IMR-90 (cell line): ENCODE measurements at regions not wholly inside any gene's neighbourhood (a gene's known extent, or its start where the extent isn't known, plus 50 kb on each side); places are given as distances from the start of the nearest gene placed in this dataset.

Experiments used
- ATAC-seq: fragments of 200-7000 bp; cut with Tn5 transposase; 2 replicates; pipeline ENCODE4 v1.9.1; 2020; ENCODE audit warnings: low read depth, mild to moderate bottlenecking, moderate library complexity
- BruUV-seq: library from RNA; stranded (reverse); fragments of 400-500 nt; replicated peaks from 2 replicates; lab custom pipeline; 2021; lab: Mats Ljungman, UMichigan
- CTCF ChIA-PET: fragments of 300-600 bp; formaldehyde crosslinking; extraction: SDS; loops from one replicate; lab custom pipeline; 2021; ENCODE audit warnings: antibody characterized with exemption; lab: Yijun Ruan, JAX
- POLR2A ChIA-PET: fragments of 300-600 bp; sonication (Branson Sonifier 250); formaldehyde crosslinking; loops from one replicate; lab custom pipeline; 2022; ENCODE audit warnings: antibody characterized with exemption; ENCODE audit not compliant: unreplicated experiment; lab: Charles Lee
- DNase-seq: peaks from one replicate; pipeline ENCODE4 v3.0.0; 2013
- H2AFZ ChIP-seq: replicated peaks from 2 replicates; pipeline ENCODE3; 2013; ENCODE audit warnings: low read length, mild to moderate bottlenecking; ENCODE audit not compliant: poor library complexity
- H2AK5ac ChIP-seq: 2 replicates; pipeline ENCODE4 v1.6.1; 2013; ENCODE audit warnings: low read depth, low read length, inconsistent platforms
- H2AK9ac ChIP-seq: replicated peaks from 2 replicates; pipeline ENCODE3; 2013; ENCODE audit warnings: mild to moderate bottlenecking, low read depth, low read length, moderate library complexity; ENCODE audit not compliant: poor library complexity
- H2BK120ac ChIP-seq: 2 replicates; pipeline ENCODE4 v1.6.1; 2013; ENCODE audit warnings: low read depth, low read length, inconsistent platforms
- H2BK15ac ChIP-seq: 3 replicates; pipeline ENCODE4 v1.6.1; 2013; ENCODE audit warnings: low read depth, low read length, inconsistent platforms
- H2BK20ac ChIP-seq: 2 replicates; pipeline ENCODE4 v1.6.1; 2013; ENCODE audit warnings: low read depth, mild to moderate bottlenecking, inconsistent platforms, low read length, moderate library complexity
- H2BK5ac ChIP-seq: 2 replicates; pipeline ENCODE4 v1.6.1; 2013; ENCODE audit warnings: mild to moderate bottlenecking, low read depth, low read length, inconsistent platforms; ENCODE audit not compliant: poor library complexity, severe bottlenecking
- H3K14ac ChIP-seq: replicated peaks from 2 replicates; pipeline ENCODE4 v1.6.1; 2013; ENCODE audit warnings: low read depth, low read length, inconsistent platforms
- H3K18ac ChIP-seq: 2 replicates; pipeline ENCODE4 v1.6.1; 2013; ENCODE audit warnings: low read depth, low read length, control low read depth
- H3K23ac ChIP-seq: 2 replicates; pipeline ENCODE4 v1.6.1; 2013; ENCODE audit warnings: low read depth, low read length, inconsistent platforms
- H3K27ac ChIP-seq: 2 replicates; pipeline ENCODE4 v1.5.1; 2013; ENCODE audit warnings: mild to moderate bottlenecking, control low read depth, low read length; ENCODE audit not compliant: insufficient read depth
- H3K27me3 ChIP-seq: 2 replicates; pipeline ENCODE4 v1.6.1; 2013; ENCODE audit warnings: low read length; ENCODE audit not compliant: control insufficient read depth, insufficient read depth
- H3K36me3 ChIP-seq: 2 replicates; pipeline ENCODE4 v1.6.1; 2013; ENCODE audit warnings: low read length, mixed read lengths; ENCODE audit not compliant: control insufficient read depth, insufficient read depth
- H3K4ac ChIP-seq: 2 replicates; pipeline ENCODE4 v1.6.1; 2013; ENCODE audit warnings: low read depth, low read length, inconsistent platforms
- H3K4me1 ChIP-seq: 2 replicates; pipeline ENCODE4 v1.6.1; 2013; ENCODE audit warnings: low read length, mixed read lengths; ENCODE audit not compliant: control insufficient read depth, insufficient read depth
- H3K4me2 ChIP-seq: 2 replicates; pipeline ENCODE4 v1.6.1; 2013; ENCODE audit warnings: low read depth, mild to moderate bottlenecking, control low read depth, low read length, moderate library complexity
- H3K4me3 ChIP-seq: 2 replicates; pipeline ENCODE4 v1.5.1; 2013; ENCODE audit warnings: low read depth, mild to moderate bottlenecking, control low read depth, low read length, moderate library complexity; ENCODE audit not compliant: insufficient read depth
- H3K56ac ChIP-seq: 2 replicates; pipeline ENCODE4 v1.6.1; 2013; ENCODE audit warnings: low read length, inconsistent platforms; ENCODE audit not compliant: insufficient read depth; ENCODE audit errors: extremely low read depth
- H3K79me1 ChIP-seq, 2 experiments: 2 replicates each; pipeline ENCODE4 v1.6.1; 2013; ENCODE audit warnings: low read length in 2 of 2, inconsistent platforms in 1 of 2, low read depth in 1 of 2
- H3K9ac ChIP-seq: 2 replicates; pipeline ENCODE4 v1.6.1; 2013; ENCODE audit warnings: low read depth, low read length, control low read depth
- H3K9me1 ChIP-seq: 2 replicates; pipeline ENCODE4 v1.6.1; 2013; ENCODE audit warnings: low read length, inconsistent platforms; ENCODE audit not compliant: insufficient read depth
- H3K9me3 ChIP-seq: 2 replicates; pipeline ENCODE4 v1.6.1; 2013; ENCODE audit warnings: low read length; ENCODE audit not compliant: control insufficient read depth, insufficient read depth
- H4K20me1 ChIP-seq: 2 replicates; pipeline ENCODE4 v1.6.1; 2013; ENCODE audit warnings: low read length, inconsistent platforms; ENCODE audit not compliant: insufficient read depth
- H4K5ac ChIP-seq: 2 replicates; pipeline ENCODE4 v1.6.1; 2013; ENCODE audit warnings: mild to moderate bottlenecking, low read depth, low read length, control low read depth
- H4K8ac ChIP-seq, 2 experiments: 2 replicates each; pipeline ENCODE4 v1.6.1; 2013; ENCODE audit warnings: low read depth in 2 of 2, low read length in 2 of 2, control low read depth in 1 of 2, inconsistent platforms in 1 of 2
- H4K91ac ChIP-seq: 2 replicates; pipeline ENCODE4 v1.6.1; 2013; ENCODE audit warnings: low read depth, low read length, inconsistent platforms; ENCODE audit not compliant: insufficient read depth
- BHLHE40 ChIP-seq: fragments of 150-350 bp; IDR thresholded peaks from 2 replicates; pipeline ENCODE4 v1.6.1; 2016; ENCODE audit warnings: mild to moderate bottlenecking, low read depth, low read length
- CEBPB ChIP-seq: IDR thresholded peaks from 2 replicates; pipeline ENCODE4 v1.6.1; 2012; ENCODE audit warnings: low read depth, low read length, improper control_type of control experiment
- CHD1 ChIP-seq: IDR thresholded peaks from 2 replicates; pipeline ENCODE4 v1.6.1; 2012; ENCODE audit warnings: low read depth, low read length, improper control_type of control experiment
- FOS ChIP-seq: fragments of 150-350 bp; IDR thresholded peaks from 2 replicates; pipeline ENCODE4 v1.6.1; 2016; ENCODE audit warnings: low read depth, low read length
- MAFK ChIP-seq: IDR thresholded peaks from 2 replicates; pipeline ENCODE4 v1.6.1; 2012; ENCODE audit warnings: low read depth, low read length, improper control_type of control experiment
- MAZ ChIP-seq: IDR thresholded peaks from 2 replicates; pipeline ENCODE4 v1.6.1; 2012; ENCODE audit warnings: low read depth, mild to moderate bottlenecking, low read length, improper control_type of control experiment, moderate library complexity, borderline replicate concordance
- MXI1 ChIP-seq: IDR thresholded peaks from 2 replicates; pipeline ENCODE4 v1.6.1; 2012; ENCODE audit warnings: low read depth, mild to moderate bottlenecking, low read length, moderate library complexity, borderline replicate concordance
- NFE2L2 ChIP-seq: fragments of 150-350 bp; IDR thresholded peaks from 2 replicates; pipeline ENCODE4 v1.6.1; 2016; ENCODE audit warnings: low read depth, mild to moderate bottlenecking, low read length
- POLR2A ChIP-seq: IDR thresholded peaks from 2 replicates; pipeline ENCODE4 v1.6.1; 2012; ENCODE audit warnings: mild to moderate bottlenecking, low read depth, low read length
- RAD21 ChIP-seq: IDR thresholded peaks from 2 replicates; pipeline ENCODE4 v1.6.1; 2012; ENCODE audit warnings: low read length, improper control_type of control experiment
- RCOR1 ChIP-seq: IDR thresholded peaks from 2 replicates; pipeline ENCODE4 v1.6.1; 2012; ENCODE audit warnings: mild to moderate bottlenecking, low read length, improper control_type of control experiment; ENCODE audit not compliant: insufficient replicate concordance
- SMC3 ChIP-seq: fragments of 150-350 bp; IDR thresholded peaks from 2 replicates; pipeline ENCODE4 v1.6.1; 2016; ENCODE audit warnings: low read depth, mild to moderate bottlenecking, antibody characterized with exemption, low read length, moderate library complexity
- WGBS, 2 experiments: methylation state at CpG; one replicate each; pipeline versions ENCODE4 v1.1.5 to v1.1.7; 2013; ENCODE audit warnings: missing lambda C conversion rate in 2 of 2; ENCODE audit not compliant: insufficient read length in 1 of 2; ENCODE audit errors: extremely low coverage in 2 of 2; 5-methylcytosine and 5-hydroxymethylcytosine counted together
- dilution Hi-C: fragments of 300-500 bp; cut with HindIII; formaldehyde crosslinking; loops from one replicate; pipeline ENCODE4 v1.14.3; 2018; ENCODE audit warnings: low sequenced_read_pairs; ENCODE audit not compliant: unreplicated experiment
- in situ Hi-C: fragments of 300-500 bp; cut with MboI; formaldehyde crosslinking; loops from 3 replicates; pipeline ENCODE4 v1.14.3; 2019; ENCODE audit warnings: low sequenced_read_pairs, inconsistent platforms, mixed read lengths
- intact Hi-C: fragments of 100-400 bp; cut with micrococcal nuclease; formaldehyde crosslinking; loops from 2 replicates; pipeline ENCODE4 v1.10.0; 2022
- TF ChIP-seq, protein P1 (sequence below): conservative IDR thresholded peaks from 2 replicates; pipeline ENCODE4 v1.5.1; 2012; ENCODE audit warnings: mild to moderate bottlenecking, low read depth, low read length, improper control_type of control experiment
- TF ChIP-seq, protein P2 (sequence below): fragments of 150-350 bp; IDR thresholded peaks from 2 replicates; pipeline ENCODE4 v1.6.1; 2016; ENCODE audit warnings: low read depth, mild to moderate bottlenecking, low read length, moderate library complexity, borderline replicate concordance
- TF ChIP-seq, protein P3 (sequence below): fragments of 150-350 bp; IDR thresholded peaks from 2 replicates; pipeline ENCODE4 v1.6.1; 2017; ENCODE audit warnings: mild to moderate bottlenecking, antibody characterized with exemption, low read length, low read depth

DNA sequence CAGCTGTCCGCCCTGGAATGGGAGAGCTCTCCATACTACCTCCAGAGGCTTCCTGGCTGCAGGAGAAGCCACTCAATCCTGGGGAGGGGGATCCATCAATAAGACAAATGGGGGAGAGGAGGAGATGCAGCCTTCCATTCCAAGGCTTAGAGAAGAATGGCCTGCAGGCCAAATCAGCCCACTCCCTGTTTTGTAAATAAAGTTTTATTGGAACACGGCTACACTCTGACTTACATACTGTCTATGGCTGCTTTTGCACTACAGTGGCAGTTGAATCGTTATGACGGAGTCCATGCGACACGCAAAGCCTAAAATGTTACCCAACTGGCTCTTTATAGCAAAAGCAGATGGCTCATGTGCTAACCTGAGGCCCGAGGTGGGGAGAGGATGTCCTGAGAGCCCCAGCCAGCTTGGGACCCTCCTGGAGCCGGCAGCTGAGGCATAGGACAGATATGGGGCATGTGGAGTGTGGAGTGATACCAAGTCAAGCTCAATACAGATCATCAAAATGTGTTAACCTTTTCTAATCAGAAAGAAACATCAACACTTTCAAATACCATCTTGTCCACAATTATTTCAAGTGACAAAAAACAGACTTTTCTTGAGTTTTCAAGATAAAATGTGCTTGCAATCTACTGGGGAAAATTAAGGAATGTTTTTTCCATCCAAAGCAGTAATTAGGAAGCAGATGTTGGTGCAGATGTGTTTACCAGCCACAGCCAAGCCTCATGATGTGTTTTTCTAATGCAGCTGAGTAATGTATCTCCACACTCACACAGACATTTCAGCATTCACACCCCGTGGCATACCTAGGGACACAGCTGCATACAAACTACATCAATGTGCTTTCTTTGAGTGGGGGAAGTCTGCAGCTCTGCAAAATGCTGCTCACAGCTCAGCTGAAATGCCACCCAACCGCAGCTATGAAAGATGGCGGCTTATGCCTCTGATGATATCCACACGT, 181.6 kb downstream of the SHANK2 start:
- BruUV-seq = no TSS peak
- H2BK5ac ChIP-seq = no peak overlapping the region
- no peaks in the 10 kb centered on the region for H3K27me3 ChIP-seq
- H3K4me2 ChIP-seq = no peak overlapping the region
- dilution Hi-C loops = no loop called here
- ChIA-PET CTCF (no interaction called here), POLR2A (no interaction called here)
- no peak overlapping the region for H4K8ac ChIP-seq
- no peak overlapping the region for H3K9ac ChIP-seq
- DNase-seq = no peak
- no peak overlapping the region for H3K14ac ChIP-seq
- intact Hi-C loops = no loop called here
- H3K4ac ChIP-seq = no peak overlapping the region
- H2AK9ac ChIP-seq = no peak overlapping the region
- no peak overlapping the region for H2AK5ac ChIP-seq
- H3K4me1 ChIP-seq = no peaks in the 10 kb centered on the region
- H2BK120ac ChIP-seq = no peak overlapping the region
- H4K91ac ChIP-seq = no peak overlapping the region
- no peaks in the 10 kb centered on the region; the same call in 1 of the 2 replicates for H3K9me3 ChIP-seq
- peaks cover 3% of the 10 kb centered on the region; the same call in 1 of the 2 replicates for H3K36me3 ChIP-seq
- ATAC-seq = no peak
- no CpG with 5 or more reads among the region's 12 CpGs for WGBS, 2 experiments
- no peak overlapping the region for H3K4me3 ChIP-seq
- in situ Hi-C loops = no loop called here
- no peaks in the 10 kb centered on the region for H3K9me1 ChIP-seq
- H3K27ac ChIP-seq = no peak overlapping the region
- no peak overlapping the region for H3K56ac ChIP-seq
- no peak overlapping the region for H2BK20ac ChIP-seq
- H4K5ac ChIP-seq = no peak overlapping the region
- no peaks in the 10 kb centered on the region for H3K79me1 ChIP-seq
- no peak overlapping the region for H3K23ac ChIP-seq
- no peak overlapping the region for H2AFZ ChIP-seq
- no peaks in the 10 kb centered on the region; the same call in none of the 2 replicates for H4K20me1 ChIP-seq
- no peak overlapping the region for H2BK15ac ChIP-seq
- H3K18ac ChIP-seq = no peak overlapping the region
- TF ChIP-seq FOS (no peak), BHLHE40 (no peak), NFE2L2 (no peak), CHD1 (no peak), CEBPB (no peak), SMC3 (no peak), MAZ (no peak), POLR2A (no peak), MAFK (no peak), RCOR1 (no peak), RAD21 (no peak), MXI1 (no peak)
- TF ChIP-seq, protein P1, sequence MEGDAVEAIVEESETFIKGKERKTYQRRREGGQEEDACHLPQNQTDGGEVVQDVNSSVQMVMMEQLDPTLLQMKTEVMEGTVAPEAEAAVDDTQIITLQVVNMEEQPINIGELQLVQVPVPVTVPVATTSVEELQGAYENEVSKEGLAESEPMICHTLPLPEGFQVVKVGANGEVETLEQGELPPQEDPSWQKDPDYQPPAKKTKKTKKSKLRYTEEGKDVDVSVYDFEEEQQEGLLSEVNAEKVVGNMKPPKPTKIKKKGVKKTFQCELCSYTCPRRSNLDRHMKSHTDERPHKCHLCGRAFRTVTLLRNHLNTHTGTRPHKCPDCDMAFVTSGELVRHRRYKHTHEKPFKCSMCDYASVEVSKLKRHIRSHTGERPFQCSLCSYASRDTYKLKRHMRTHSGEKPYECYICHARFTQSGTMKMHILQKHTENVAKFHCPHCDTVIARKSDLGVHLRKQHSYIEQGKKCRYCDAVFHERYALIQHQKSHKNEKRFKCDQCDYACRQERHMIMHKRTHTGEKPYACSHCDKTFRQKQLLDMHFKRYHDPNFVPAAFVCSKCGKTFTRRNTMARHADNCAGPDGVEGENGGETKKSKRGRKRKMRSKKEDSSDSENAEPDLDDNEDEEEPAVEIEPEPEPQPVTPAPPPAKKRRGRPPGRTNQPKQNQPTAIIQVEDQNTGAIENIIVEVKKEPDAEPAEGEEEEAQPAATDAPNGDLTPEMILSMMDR = no peak
- TF ChIP-seq, protein P2, sequence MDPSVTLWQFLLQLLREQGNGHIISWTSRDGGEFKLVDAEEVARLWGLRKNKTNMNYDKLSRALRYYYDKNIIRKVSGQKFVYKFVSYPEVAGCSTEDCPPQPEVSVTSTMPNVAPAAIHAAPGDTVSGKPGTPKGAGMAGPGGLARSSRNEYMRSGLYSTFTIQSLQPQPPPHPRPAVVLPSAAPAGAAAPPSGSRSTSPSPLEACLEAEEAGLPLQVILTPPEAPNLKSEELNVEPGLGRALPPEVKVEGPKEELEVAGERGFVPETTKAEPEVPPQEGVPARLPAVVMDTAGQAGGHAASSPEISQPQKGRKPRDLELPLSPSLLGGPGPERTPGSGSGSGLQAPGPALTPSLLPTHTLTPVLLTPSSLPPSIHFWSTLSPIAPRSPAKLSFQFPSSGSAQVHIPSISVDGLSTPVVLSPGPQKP = no peak
- TF ChIP-seq, protein P3, sequence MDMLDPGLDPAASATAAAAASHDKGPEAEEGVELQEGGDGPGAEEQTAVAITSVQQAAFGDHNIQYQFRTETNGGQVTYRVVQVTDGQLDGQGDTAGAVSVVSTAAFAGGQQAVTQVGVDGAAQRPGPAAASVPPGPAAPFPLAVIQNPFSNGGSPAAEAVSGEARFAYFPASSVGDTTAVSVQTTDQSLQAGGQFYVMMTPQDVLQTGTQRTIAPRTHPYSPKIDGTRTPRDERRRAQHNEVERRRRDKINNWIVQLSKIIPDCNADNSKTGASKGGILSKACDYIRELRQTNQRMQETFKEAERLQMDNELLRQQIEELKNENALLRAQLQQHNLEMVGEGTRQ = no peak
